Activated CD4-positive, alpha-beta memory T cell treated with anti-CD3 and anti-CD28 coated beads, Interleukin-2, amount 10 ng/mL, durations not matched to agents 7 days and 5 days (primary cell): ENCODE measurements at regions not wholly inside any gene's neighbourhood (a gene's known extent, or its start where the extent isn't known, plus 50 kb on each side); places are given as distances from the start of the nearest gene placed in this dataset.

Source experiments
- CTCF ChIA-PET: fragments of 350-600 bp; sonication (Branson Sonifier 250); formaldehyde crosslinking; loops from one replicate; lab custom pipeline; 2021; ENCODE audit warnings: antibody characterized with exemption, inconsistent platforms; lab: Charles Lee
- POLR2A ChIA-PET: fragments of 350-600 bp; sonication (Branson Sonifier 250); formaldehyde crosslinking; loops from one replicate; lab custom pipeline; 2021; ENCODE audit warnings: antibody characterized with exemption; lab: Charles Lee
- DNase-seq: peaks from one replicate; pipeline ENCODE4 v3.0.0-alpha.2; 2020
- H3K27ac Mint-ChIP-seq: one replicate; pipeline ENCODE4 v1.8.0; 2021; ENCODE audit warnings: mild to moderate bottlenecking, mixed read lengths
- H3K27me3 Mint-ChIP-seq: one replicate; pipeline ENCODE4 v1.8.0; 2021; ENCODE audit warnings: mixed read lengths
- H3K36me3 Mint-ChIP-seq: one replicate; pipeline ENCODE4 v1.8.0; 2021; ENCODE audit warnings: low read depth, mixed read lengths
- H3K4me1 Mint-ChIP-seq: one replicate; pipeline ENCODE4 v1.8.0; 2021; ENCODE audit warnings: mixed read lengths
- H3K4me3 Mint-ChIP-seq: one replicate; pipeline ENCODE4 v1.8.0; 2021; ENCODE audit warnings: mild to moderate bottlenecking, mixed read lengths
- H3K9me3 Mint-ChIP-seq: one replicate; pipeline ENCODE4 v1.8.0; 2021; ENCODE audit warnings: mixed read lengths

DNA sequence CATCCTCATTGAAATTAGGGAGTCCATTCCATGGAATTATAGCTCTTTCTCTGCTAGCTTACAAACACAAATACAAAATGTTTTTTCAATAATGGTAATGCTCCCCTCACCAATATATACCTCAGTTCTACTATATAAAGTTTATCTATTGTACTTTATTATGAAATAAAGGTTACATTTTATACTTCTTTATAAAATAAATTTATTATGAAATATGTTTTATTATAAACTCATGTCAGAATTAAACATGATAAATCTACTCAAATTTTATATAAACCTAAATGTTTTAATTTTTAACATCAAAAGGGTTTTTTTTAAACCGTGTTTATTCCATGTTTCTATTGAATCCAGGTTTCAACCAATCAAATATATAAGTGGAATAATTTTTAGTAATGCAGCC, 646.1 kb upstream of the PCDH20 start:
- Mint-ChIP-seq H3K27ac (no peak overlapping the region), H3K4me3 (no peak overlapping the region), H3K27me3 (no peaks in the 10 kb centered on the region), H3K4me1 (no peaks in the 10 kb centered on the region), H3K9me3 (peaks cover 2% of the 10 kb centered on the region), H3K36me3 (no peaks in the 10 kb centered on the region)
- no peak for DNase-seq
- ChIA-PET CTCF (no interaction called here), POLR2A (no interaction called here)

GRCh38 chr13:62060570-62060969, 644.9 kb upstream of the PCDH20 start:
- Mint-ChIP-seq H3K27me3 (no peaks in the 10 kb centered on the region), H3K4me3 (no peak overlapping the region), H3K4me1 (no peaks in the 10 kb centered on the region), H3K9me3 (peaks cover 2% of the 10 kb centered on the region), H3K36me3 (no peaks in the 10 kb centered on the region), H3K27ac (no peak overlapping the region)
- ChIA-PET CTCF (no interaction called here), POLR2A (no interaction called here)
- no peak for DNase-seq

- POLR2A ChIA-PET, result no interaction called here
- Mint-ChIP-seq H3K27ac (no peak overlapping the region), H3K36me3 (no peaks in the 10 kb centered on the region), H3K27me3 (no peaks in the 10 kb centered on the region), H3K4me3 (no peak overlapping the region), H3K4me1 (no peaks in the 10 kb centered on the region), H3K9me3 (no peaks in the 10 kb centered on the region)
- DNase-seq, result no peak
- CTCF ChIA-PET, result no interaction called here
These were observed 641.6 kb upstream of the PCDH20 start for GRCh38 chr13:62057286-62057685.

GRCh38 chr13:62049992-62050391, 634.3 kb upstream of the PCDH20 start:
- ChIA-PET POLR2A (no interaction called here), CTCF (no interaction called here)
- Mint-ChIP-seq H3K27me3 (no peaks in the 10 kb centered on the region), H3K9me3 (peaks cover 7% of the 10 kb centered on the region), H3K4me1 (no peaks in the 10 kb centered on the region), H3K4me3 (no peak overlapping the region), H3K36me3 (no peaks in the 10 kb centered on the region), H3K27ac (no peak overlapping the region)
- no peak for DNase-seq

DNA sequence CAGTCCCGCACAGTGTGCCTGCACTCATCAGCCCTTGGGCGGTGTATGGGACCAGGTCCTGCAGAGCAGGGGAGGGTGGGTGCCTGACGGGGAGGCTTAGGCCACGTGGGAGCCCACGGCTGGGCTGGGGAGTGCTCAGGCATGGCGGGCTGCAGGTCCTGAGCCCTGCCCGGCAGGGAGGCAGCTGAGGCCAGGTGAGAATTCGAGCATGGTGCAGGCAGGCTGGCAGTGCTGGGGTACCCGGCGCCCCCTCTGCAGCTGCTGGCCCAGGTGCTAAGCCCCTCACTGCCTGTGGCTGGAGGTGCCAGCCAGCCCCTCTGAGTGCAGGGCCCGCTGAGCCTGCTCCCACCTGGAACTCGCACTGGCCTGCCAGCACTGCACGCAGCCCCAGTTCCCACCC, 630.9 kb upstream of the PCDH20 start:
- DNase-seq, result no peak
- Mint-ChIP-seq H3K4me3 (no peak overlapping the region), H3K27ac (no peak overlapping the region), H3K27me3 (no peaks in the 10 kb centered on the region), H3K4me1 (no peaks in the 10 kb centered on the region), H3K36me3 (no peaks in the 10 kb centered on the region), H3K9me3 (peaks cover 5% of the 10 kb centered on the region)
- ChIA-PET CTCF (no interaction called here), POLR2A (no interaction called here)

DNA sequence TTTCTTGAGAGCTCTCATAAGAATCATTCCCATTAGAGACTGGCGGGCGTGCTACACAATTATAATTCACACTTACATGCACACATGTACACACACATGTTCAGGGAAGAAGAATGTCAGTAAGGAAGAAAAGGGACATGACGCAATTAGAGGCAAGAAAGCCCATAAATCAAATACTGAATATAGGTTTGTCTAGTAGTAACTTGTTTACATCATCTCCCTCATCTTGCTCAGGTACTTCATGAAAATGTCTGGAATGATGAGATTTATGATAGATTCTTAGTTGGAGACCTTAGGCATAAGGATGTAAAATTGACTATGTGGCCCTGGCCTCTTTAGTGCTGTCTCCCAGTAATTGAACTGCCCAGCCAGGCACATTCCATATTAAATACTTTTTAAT, 628.0 kb upstream of the PCDH20 start:
- no peaks in the 10 kb centered on the region for H3K27me3 Mint-ChIP-seq
- H3K4me1 Mint-ChIP-seq, result no peaks in the 10 kb centered on the region
- DNase-seq, result no peak
- ChIA-PET CTCF (no interaction called here), POLR2A (no interaction called here)
- H3K9me3 Mint-ChIP-seq, result no peaks in the 10 kb centered on the region
- no peaks in the 10 kb centered on the region for H3K36me3 Mint-ChIP-seq
- no peak overlapping the region for H3K27ac Mint-ChIP-seq
- H3K4me3 Mint-ChIP-seq, result no peak overlapping the region

DNA sequence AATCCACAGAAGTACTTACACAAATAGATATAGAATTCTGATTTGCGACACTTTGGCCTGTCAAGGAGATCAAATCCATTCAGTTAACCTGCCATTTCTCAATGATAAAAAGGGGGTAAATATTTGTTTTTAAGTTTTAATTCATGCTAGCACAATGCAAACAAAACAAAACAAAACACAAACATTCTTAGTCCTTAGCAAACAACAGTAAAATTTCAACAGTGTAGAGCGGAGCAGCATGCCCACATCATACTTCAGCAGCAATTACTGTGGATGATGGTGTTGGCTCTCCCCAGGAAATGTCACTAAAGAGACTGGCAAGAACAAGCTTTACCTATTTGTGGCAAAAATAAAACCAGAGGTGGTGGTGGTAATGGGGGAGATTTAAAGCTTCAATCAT, 625.2 kb upstream of the PCDH20 start:
- CTCF ChIA-PET, result no interaction called here
- Mint-ChIP-seq H3K4me1 (no peaks in the 10 kb centered on the region), H3K27ac (no peak overlapping the region), H3K4me3 (no peak overlapping the region), H3K27me3 (no peaks in the 10 kb centered on the region), H3K9me3 (no peaks in the 10 kb centered on the region), H3K36me3 (no peaks in the 10 kb centered on the region)
- POLR2A ChIA-PET, result no interaction called here
- DNase-seq, result no peak

- H3K36me3 Mint-ChIP-seq, result no peaks in the 10 kb centered on the region
- DNase-seq, result no peak
- H3K4me1 Mint-ChIP-seq, result no peaks in the 10 kb centered on the region
- no peaks in the 10 kb centered on the region for H3K27me3 Mint-ChIP-seq
- POLR2A ChIA-PET, result no interaction called here
- no peak overlapping the region for H3K4me3 Mint-ChIP-seq
- H3K27ac Mint-ChIP-seq, result no peak overlapping the region
- CTCF ChIA-PET, result no interaction called here
- H3K9me3 Mint-ChIP-seq, result no peaks in the 10 kb centered on the region
These were observed 624.4 kb upstream of the PCDH20 start for GRCh38 chr13:62040078-62040477.

GRCh38 chr13:62038214-62038613, 622.6 kb upstream of the PCDH20 start:
- CTCF ChIA-PET, result no interaction called here
- no peaks in the 10 kb centered on the region for H3K4me1 Mint-ChIP-seq

GRCh38 chr13:62035981-62036380, 620.3 kb upstream of the PCDH20 start:
- Mint-ChIP-seq H3K27ac (no peak overlapping the region), H3K36me3 (no peaks in the 10 kb centered on the region), H3K9me3 (no peaks in the 10 kb centered on the region), H3K4me1 (no peaks in the 10 kb centered on the region), H3K27me3 (no peaks in the 10 kb centered on the region), H3K4me3 (no peak overlapping the region)
- POLR2A ChIA-PET, result no interaction called here
- CTCF ChIA-PET, result no interaction called here
- no peak for DNase-seq

More at GRCh38 chr13:62038214-62038613, 622.6 kb upstream of the PCDH20 start:
- H3K9me3 Mint-ChIP-seq, result no peaks in the 10 kb centered on the region
- no peak overlapping the region for H3K27ac Mint-ChIP-seq
- H3K27me3 Mint-ChIP-seq, result no peaks in the 10 kb centered on the region
- DNase-seq, result no peak
- no peak overlapping the region for H3K4me3 Mint-ChIP-seq
- no peaks in the 10 kb centered on the region for H3K36me3 Mint-ChIP-seq
- POLR2A ChIA-PET, result no interaction called here

- POLR2A ChIA-PET, result no interaction called here
- no peak for DNase-seq
- no peak overlapping the region for H3K4me3 Mint-ChIP-seq
- H3K4me1 Mint-ChIP-seq, result no peaks in the 10 kb centered on the region
- H3K9me3 Mint-ChIP-seq, result no peaks in the 10 kb centered on the region
- H3K36me3 Mint-ChIP-seq, result no peaks in the 10 kb centered on the region
- H3K27ac Mint-ChIP-seq, result no peak overlapping the region
- CTCF ChIA-PET, result no interaction called here
- H3K27me3 Mint-ChIP-seq, result no peaks in the 10 kb centered on the region
These were observed 618.3 kb upstream of the PCDH20 start for GRCh38 chr13:62033934-62034333.

DNA sequence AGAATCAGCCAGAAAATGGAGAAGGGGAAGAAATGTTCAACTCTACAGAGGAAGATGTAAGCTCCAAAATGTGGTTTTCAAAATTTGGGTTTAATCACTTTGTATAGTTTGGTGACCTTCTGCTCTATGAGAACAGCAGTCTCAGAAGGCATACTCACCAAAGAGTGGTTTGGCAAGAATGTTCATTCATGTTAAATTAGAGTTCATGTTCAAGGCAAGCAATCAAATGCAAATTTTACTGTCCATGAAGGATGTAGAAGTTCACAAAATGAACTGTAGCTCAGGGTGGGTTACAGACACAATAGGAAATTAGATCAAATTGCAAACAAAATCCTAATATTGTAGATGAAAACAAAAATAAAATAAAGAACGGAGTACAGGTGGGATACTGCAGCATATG, 606.7 kb upstream of the PCDH20 start:
- Mint-ChIP-seq H3K27ac (no peak overlapping the region), H3K4me3 (no peak overlapping the region), H3K9me3 (no peaks in the 10 kb centered on the region), H3K36me3 (no peaks in the 10 kb centered on the region), H3K4me1 (no peaks in the 10 kb centered on the region), H3K27me3 (no peaks in the 10 kb centered on the region)
- ChIA-PET CTCF (no interaction called here), POLR2A (no interaction called here)
- DNase-seq, result no peak

DNA sequence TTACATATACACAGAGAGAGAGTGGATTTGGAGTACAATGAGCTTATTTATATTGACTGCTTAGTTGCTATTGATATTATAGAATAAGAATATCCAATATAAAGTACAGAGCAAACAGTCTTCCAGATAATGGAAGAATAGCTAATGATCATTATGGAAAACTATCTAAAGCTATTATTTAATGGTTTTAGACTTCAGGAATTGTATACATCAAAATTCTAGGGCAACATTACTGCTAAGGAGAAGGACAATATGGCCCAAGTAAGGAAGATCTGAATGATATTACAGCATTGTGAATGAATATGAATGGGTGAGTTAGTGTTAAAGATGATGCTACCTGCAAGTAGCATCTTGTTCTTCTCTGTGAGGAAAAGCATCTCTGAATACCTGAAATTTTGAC, 604.2 kb upstream of the PCDH20 start:
- CTCF ChIA-PET, result no interaction called here
- H3K4me3 Mint-ChIP-seq, result no peak overlapping the region
- POLR2A ChIA-PET, result no interaction called here

GRCh38 chr13:62014299-62014698, 598.6 kb upstream of the PCDH20 start:
- Mint-ChIP-seq H3K27me3 (no peaks in the 10 kb centered on the region), H3K4me3 (no peak overlapping the region), H3K27ac (no peak overlapping the region), H3K36me3 (no peaks in the 10 kb centered on the region), H3K9me3 (no peaks in the 10 kb centered on the region), H3K4me1 (no peaks in the 10 kb centered on the region)
- POLR2A ChIA-PET, result no interaction called here
- CTCF ChIA-PET, result no interaction called here
- DNase-seq, result no peak

More for the DNA sequence above, 604.2 kb upstream of the PCDH20 start:
- DNase-seq, result no peak
- no peaks in the 10 kb centered on the region for H3K9me3 Mint-ChIP-seq
- no peaks in the 10 kb centered on the region for H3K36me3 Mint-ChIP-seq
- H3K27me3 Mint-ChIP-seq, result no peaks in the 10 kb centered on the region
- no peak overlapping the region for H3K27ac Mint-ChIP-seq
- no peaks in the 10 kb centered on the region for H3K4me1 Mint-ChIP-seq

- H3K36me3 Mint-ChIP-seq, result no peaks in the 10 kb centered on the region
- peaks cover 2% of the 10 kb centered on the region for H3K9me3 Mint-ChIP-seq
- H3K4me3 Mint-ChIP-seq, result no peak overlapping the region
- DNase-seq, result no peak
- CTCF ChIA-PET, result no interaction called here
- POLR2A ChIA-PET, result no interaction called here
- H3K27me3 Mint-ChIP-seq, result no peaks in the 10 kb centered on the region
- H3K4me1 Mint-ChIP-seq, result no peaks in the 10 kb centered on the region
- no peak overlapping the region for H3K27ac Mint-ChIP-seq
These were observed 587.8 kb upstream of the PCDH20 start for GRCh38 chr13:62003452-62003851.
